GM23248 (cell line): ENCODE measurements at regions not wholly inside any gene's neighbourhood (a gene's known extent, or its start where the extent isn't known, plus 50 kb on each side); places are given as distances from the start of the nearest gene placed in this dataset.

Source experiments
- DNase-seq: peaks from one replicate; pipeline ENCODE4 v3.0.0-alpha.2; 2015
- H2AFZ ChIP-seq: fragments of 200-600 bp; sonication (generic); 2 replicates; pipeline ENCODE4 v1.6.1; 2016; ENCODE audit warnings: antibody characterized with exemption
- H3F3A ChIP-seq: fragments of 200-600 bp; sonication (generic); 2 replicates; pipeline ENCODE4 v1.6.1; 2016; ENCODE audit warnings: mild to moderate bottlenecking, antibody characterized with exemption, mixed run types; ENCODE audit not compliant: insufficient read depth
- H3K27ac ChIP-seq: fragments of 200-600 bp; sonication (generic); 2 replicates; pipeline ENCODE4 v1.5.1; 2016; ENCODE audit warnings: mild to moderate bottlenecking
- H3K27me3 ChIP-seq: fragments of 200-600 bp; sonication (generic); replicated peaks from 2 replicates; pipeline ENCODE4 v1.6.1; 2016; ENCODE audit warnings: mild to moderate bottlenecking; ENCODE audit not compliant: insufficient read depth
- H3K36me3 ChIP-seq: fragments of 200-600 bp; sonication (generic); 2 replicates; pipeline ENCODE4 v1.6.1; 2016; ENCODE audit warnings: low read depth, mild to moderate bottlenecking
- H3K4me1 ChIP-seq: fragments of 200-600 bp; sonication (generic); 2 replicates; pipeline ENCODE4 v1.6.1; 2016; ENCODE audit warnings: mild to moderate bottlenecking; ENCODE audit not compliant: insufficient read depth
- H3K4me2 ChIP-seq: fragments of 200-600 bp; sonication (generic); one replicate; pipeline ENCODE4 v1.6.1; 2016; ENCODE audit warnings: mild to moderate bottlenecking; ENCODE audit not compliant: unreplicated experiment
- H3K4me3 ChIP-seq: fragments of 200-600 bp; sonication (generic); 2 replicates; pipeline ENCODE4 v1.5.1; 2016; ENCODE audit warnings: mild to moderate bottlenecking
- H3K79me2 ChIP-seq: fragments of 200-600 bp; sonication (generic); 2 replicates; pipeline ENCODE4 v1.6.1; 2016; ENCODE audit warnings: mild to moderate bottlenecking; ENCODE audit not compliant: insufficient read depth
- H3K9ac ChIP-seq: fragments of 200-600 bp; sonication (generic); 2 replicates; pipeline ENCODE4 v1.6.1; 2016; ENCODE audit warnings: mild to moderate bottlenecking
- H3K9me2 ChIP-seq: fragments of 200-600 bp; sonication (generic); 2 replicates; pipeline ENCODE4 v1.6.1; 2016; ENCODE audit warnings: mixed run types, mild to moderate bottlenecking, moderate library complexity; ENCODE audit not compliant: insufficient read depth
- H3K9me3 ChIP-seq: fragments of 200-600 bp; sonication (generic); one replicate; pipeline ENCODE4 v1.6.1; 2017; ENCODE audit warnings: low read depth
- H4K20me1 ChIP-seq: fragments of 200-600 bp; sonication (generic); 2 replicates; pipeline ENCODE4 v1.6.0; 2016; ENCODE audit not compliant: insufficient read depth
- EZH2 ChIP-seq: fragments of 200-600 bp; sonication (generic); IDR thresholded peaks from 2 replicates; pipeline ENCODE4 v1.6.1; 2018; ENCODE audit warnings: antibody characterized with exemption, mild to moderate bottlenecking; ENCODE audit not compliant: insufficient read depth, poor library complexity, severe bottlenecking
- EZH2phosphoT487 ChIP-seq: fragments of 200-600 bp; sonication (generic); IDR thresholded peaks from 2 replicates; pipeline ENCODE4 v1.6.1; 2018; ENCODE audit warnings: antibody characterized with exemption, moderate library complexity, mild to moderate bottlenecking, low read depth; ENCODE audit not compliant: insufficient read depth
- WGBS, 2 experiments: methylation state at CpG; one replicate each; pipeline ENCODE4 v1.1.6; 2015 to 2017; ENCODE audit warnings: low lambda C conversion rate in 2 of 2, low coverage in 1 of 2; ENCODE audit errors: missing lambda C conversion rate in 2 of 2; 5-methylcytosine and 5-hydroxymethylcytosine counted together
- in situ Hi-C: fragments of 300-500 bp; cut with MboI; formaldehyde crosslinking; loops from 2 replicates; pipeline ENCODE4 v1.15.0; 2020

DNA sequence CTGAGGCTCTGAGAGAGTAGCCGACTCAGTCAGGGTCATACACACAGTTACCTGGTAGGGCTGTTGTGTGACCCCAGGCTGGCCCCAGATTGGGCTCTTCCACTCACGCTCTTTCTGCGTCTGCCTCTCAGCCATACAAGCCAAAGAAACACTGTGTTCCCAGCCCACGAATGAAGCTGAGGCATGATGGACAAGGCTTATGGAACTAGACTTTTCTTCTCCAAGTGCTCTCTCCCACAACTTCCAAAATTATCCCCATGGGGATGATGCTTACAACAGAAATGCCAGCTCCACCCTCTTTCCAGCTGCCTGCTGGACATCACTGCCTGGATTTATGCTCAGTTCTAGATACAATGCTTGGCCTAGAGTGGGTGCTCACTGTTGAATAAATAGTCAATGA lies 102.8 kb upstream of the JUN start:
- H3K9ac ChIP-seq: no peak overlapping the region
- H4K20me1 ChIP-seq: no peaks in the 10 kb centered on the region
- H3K4me2 ChIP-seq: peak overlapping the region; percentile 8
- no peaks in the 10 kb centered on the region for H3K36me3 ChIP-seq
- H3K9me2 ChIP-seq: no peaks in the 10 kb centered on the region
- peak; percentile 75 for DNase-seq
- no peaks in the 10 kb centered on the region for H3K9me3 ChIP-seq
- no peak overlapping the region for H3K27ac ChIP-seq
- H3K79me2 ChIP-seq: no peaks in the 10 kb centered on the region
- H3F3A ChIP-seq: peaks cover 13% of the 10 kb centered on the region
- no peak overlapping the region for H3K4me3 ChIP-seq
- in situ Hi-C loops: no loop called here
- H2AFZ ChIP-seq: no peak overlapping the region
- WGBS, 2 experiments: 39 to 42% methylated on average over 4 of the region's 4 CpGs
- H3K27me3 ChIP-seq: no peaks in the 10 kb centered on the region
- peaks cover 39% of the 10 kb centered on the region for H3K4me1 ChIP-seq
- no peak for TF ChIP-seq EZH2
- TF ChIP-seq EZH2phosphoT487: no peak

DNA sequence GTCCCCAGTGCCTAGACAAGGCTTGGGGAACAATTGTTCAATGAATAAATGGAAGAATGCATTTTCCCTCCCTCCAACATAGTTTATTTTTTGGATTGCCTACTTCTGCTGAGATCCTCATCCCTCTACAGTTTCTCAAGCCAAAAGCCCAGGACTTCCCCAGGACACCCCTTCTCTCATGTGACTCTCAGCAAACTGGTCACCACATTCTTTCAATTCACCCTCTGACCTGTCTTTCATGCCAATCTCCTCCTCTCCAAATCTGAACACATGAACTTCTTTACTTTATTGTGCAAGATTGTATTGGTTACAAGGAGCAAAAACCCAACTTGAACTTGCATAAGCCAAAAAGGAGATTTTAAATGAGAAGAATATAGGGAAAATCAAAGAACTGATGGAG lies 103.2 kb upstream of the JUN start:
- Histone ChIP-seq H3K4me2 (peak overlapping the region; percentile 8), H3K27me3 (no peaks in the 10 kb centered on the region), H3K4me3 (no peak overlapping the region), H2AFZ (no peak overlapping the region), H3K9me3 (no peaks in the 10 kb centered on the region), H3K4me1 (peaks cover 34% of the 10 kb centered on the region), H3K79me2 (no peaks in the 10 kb centered on the region), H4K20me1 (no peaks in the 10 kb centered on the region), H3F3A (peaks cover 13% of the 10 kb centered on the region), H3K27ac (no peak overlapping the region), H3K9ac (no peak overlapping the region), H3K36me3 (no peaks in the 10 kb centered on the region), H3K9me2 (no peaks in the 10 kb centered on the region)
- peak; percentile 21 for DNase-seq
- in situ Hi-C loops: no loop called here
- TF ChIP-seq EZH2phosphoT487: no peak
- no peak for TF ChIP-seq EZH2

DNA sequence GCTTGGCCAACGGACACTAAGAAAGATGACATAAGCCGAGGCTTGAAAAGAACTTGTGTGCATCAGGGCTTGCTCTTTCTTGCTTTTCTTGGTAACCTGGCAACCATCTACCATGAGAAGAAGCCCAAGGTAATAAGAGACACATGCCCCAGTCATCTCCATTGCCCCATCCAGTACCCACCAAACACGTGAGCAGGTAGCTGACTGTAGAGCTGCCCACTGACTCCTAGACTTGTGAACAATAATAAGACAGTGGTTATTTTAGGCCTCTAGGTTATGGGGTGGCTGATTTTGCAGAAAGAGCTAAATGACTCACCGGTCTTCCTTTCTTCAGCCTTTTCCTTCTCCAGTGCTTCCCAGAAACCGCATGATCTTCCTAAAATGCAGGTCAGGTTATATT lies 105.0 kb upstream of the JUN start:
- peaks cover under 1% of the 10 kb centered on the region; the same call in 1 of the 2 replicates for H3F3A ChIP-seq
- no peak overlapping the region for H3K9ac ChIP-seq
- H3K36me3 ChIP-seq: no peaks in the 10 kb centered on the region
- peak; percentile 50 for DNase-seq
- TF ChIP-seq EZH2: no peak
- no peak for TF ChIP-seq EZH2phosphoT487
- no peaks in the 10 kb centered on the region for H4K20me1 ChIP-seq
- no peaks in the 10 kb centered on the region for H3K27me3 ChIP-seq
- H3K9me3 ChIP-seq: no peaks in the 10 kb centered on the region
- H3K27ac ChIP-seq: no peak overlapping the region
- no peaks in the 10 kb centered on the region for H3K79me2 ChIP-seq
- in situ Hi-C loops: no loop called here
- H2AFZ ChIP-seq: no peak overlapping the region
- 83 to 84% methylated on average over 5 of the region's 5 CpGs for WGBS, 2 experiments
- no peak overlapping the region for H3K4me3 ChIP-seq
- no peaks in the 10 kb centered on the region for H3K9me2 ChIP-seq
- peaks cover 22% of the 10 kb centered on the region for H3K4me1 ChIP-seq
- no peak overlapping the region for H3K4me2 ChIP-seq

DNA sequence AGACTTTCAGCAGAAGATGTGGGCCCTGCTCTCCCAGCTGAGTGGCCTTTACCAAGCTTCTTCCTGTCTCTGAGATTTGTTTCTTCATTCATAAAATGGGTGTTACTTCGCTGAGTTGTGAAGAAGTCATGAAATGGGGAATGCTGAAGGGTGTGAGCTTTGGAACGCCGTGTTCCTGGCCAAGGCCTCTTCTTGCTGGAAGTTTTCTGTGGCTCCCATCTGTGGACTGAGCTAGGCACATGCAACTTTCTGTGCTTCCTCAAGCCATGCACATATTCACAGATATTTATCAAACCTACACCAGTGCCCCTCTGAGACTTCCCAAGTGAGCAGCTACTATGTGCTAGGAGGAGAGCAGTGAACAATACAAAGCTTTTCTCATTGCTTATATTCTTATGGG lies 106.3 kb upstream of the JUN start:
- in situ Hi-C loops: no loop called here
- Histone ChIP-seq H3K9me2 (no peaks in the 10 kb centered on the region), H3K4me3 (no peak overlapping the region), H3K4me1 (peaks cover 23% of the 10 kb centered on the region), H3F3A (no peaks in the 10 kb centered on the region), H3K9me3 (no peaks in the 10 kb centered on the region), H3K36me3 (no peaks in the 10 kb centered on the region), H3K4me2 (no peak overlapping the region), H3K27ac (no peak overlapping the region), H3K27me3 (no peaks in the 10 kb centered on the region), H2AFZ (no peak overlapping the region), H3K79me2 (no peaks in the 10 kb centered on the region), H4K20me1 (no peaks in the 10 kb centered on the region), H3K9ac (no peak overlapping the region)
- TF ChIP-seq EZH2phosphoT487: no peak
- no peak for TF ChIP-seq EZH2
- no peak for DNase-seq
- 52 to 55% methylated on average over 3 of the region's 3 CpGs for WGBS, 2 experiments

DNA sequence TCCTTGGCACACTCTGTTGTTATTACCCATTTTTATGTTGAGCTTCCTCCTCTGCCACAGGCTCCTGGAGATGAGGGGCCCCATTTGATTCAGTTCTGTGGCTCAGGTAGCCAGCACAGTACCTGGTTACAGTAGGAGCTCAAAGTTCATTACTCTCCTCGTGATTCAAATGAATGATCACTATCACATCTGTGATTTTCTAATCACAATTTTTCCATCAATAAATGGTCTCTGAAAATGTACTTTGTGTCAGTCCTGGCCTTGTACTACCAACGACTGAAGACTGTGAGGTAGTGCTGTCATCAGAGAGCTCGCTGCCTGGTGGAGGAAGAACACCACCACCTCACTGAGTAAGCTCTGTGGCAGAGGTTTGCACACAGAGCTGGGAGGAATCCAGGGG lies 106.8 kb upstream of the JUN start:
- Histone ChIP-seq H3K79me2 (no peaks in the 10 kb centered on the region), H3K27ac (no peak overlapping the region), H3F3A (peaks cover under 1% of the 10 kb centered on the region; the same call in 1 of the 2 replicates), H3K4me1 (peaks cover 24% of the 10 kb centered on the region), H3K9me3 (no peaks in the 10 kb centered on the region), H4K20me1 (no peaks in the 10 kb centered on the region), H3K36me3 (no peaks in the 10 kb centered on the region), H2AFZ (no peak overlapping the region), H3K4me3 (no peak overlapping the region), H3K27me3 (no peaks in the 10 kb centered on the region), H3K9ac (no peak overlapping the region), H3K9me2 (no peaks in the 10 kb centered on the region), H3K4me2 (no peak overlapping the region)
- DNase-seq: no peak
- TF ChIP-seq EZH2phosphoT487: no peak
- in situ Hi-C loops: no loop called here
- WGBS, 2 experiments: 94 to 95% methylated on average over 3 of the region's 3 CpGs
